SKM-1 treated with dmso at 0.1 percent for 144 hours (cell line): ENCODE measurements at regions not wholly inside any gene's neighbourhood (a gene's known extent, or its start where the extent isn't known, plus 50 kb on each side); places are given as distances from the start of the nearest gene placed in this dataset.

ENCODE experiments used
- DNase-seq: peaks from one replicate; lab custom pipeline; 2025; ENCODE audit not compliant: unreplicated experiment; lab: John Stamatoyannopoulos, UW

DNA sequence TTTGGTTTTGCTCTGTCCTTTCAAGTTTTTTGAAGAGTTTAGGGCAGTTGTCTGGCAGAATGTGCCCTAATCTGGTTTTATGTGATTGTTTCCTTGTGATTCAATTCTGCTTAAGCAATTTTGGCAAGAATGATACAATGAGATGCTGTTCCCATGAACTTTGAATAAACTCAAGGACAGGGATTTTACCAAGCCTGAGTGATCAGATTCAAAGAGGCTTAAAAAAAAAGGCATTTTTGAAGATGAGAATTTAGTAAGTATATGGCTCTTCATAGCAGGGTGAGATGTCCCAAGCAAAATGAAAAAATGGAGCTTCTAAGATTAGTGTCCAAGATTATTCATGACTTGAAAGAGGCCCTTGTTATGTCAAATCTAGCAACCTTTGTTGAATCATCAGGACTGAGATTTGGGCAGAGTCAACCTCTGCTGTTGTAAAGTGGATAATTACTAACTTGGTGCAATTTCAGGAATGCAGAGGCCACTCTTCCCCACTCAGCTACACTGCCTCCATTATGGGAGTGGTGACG is 180.6 kb upstream of the NUDT4 start:
- DNase-seq = no peak

DNA sequence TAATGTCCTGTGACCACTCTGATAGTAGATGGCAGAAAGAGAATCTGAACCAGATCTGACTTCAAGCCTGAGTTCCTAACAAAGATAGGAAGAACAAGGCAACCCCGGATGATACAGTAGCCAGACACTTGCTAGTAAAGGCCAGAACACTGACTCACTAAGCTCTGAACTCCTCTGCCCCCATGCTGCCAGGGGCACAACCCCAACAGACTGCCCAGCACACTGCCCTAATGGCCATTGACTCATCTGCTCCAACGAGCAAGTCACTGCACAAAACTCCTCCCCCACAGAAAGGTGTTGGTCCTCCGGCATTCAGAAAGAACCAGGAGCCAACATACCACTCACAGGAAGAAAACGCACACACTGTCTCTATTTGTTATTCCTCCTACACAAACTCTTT is 179.6 kb upstream of the NUDT4 start:
- DNase-seq = no peak

GRCh38 chr12:93199831-93200236 is 177.9 kb upstream of the NUDT4 start:
- no peak for DNase-seq

DNA sequence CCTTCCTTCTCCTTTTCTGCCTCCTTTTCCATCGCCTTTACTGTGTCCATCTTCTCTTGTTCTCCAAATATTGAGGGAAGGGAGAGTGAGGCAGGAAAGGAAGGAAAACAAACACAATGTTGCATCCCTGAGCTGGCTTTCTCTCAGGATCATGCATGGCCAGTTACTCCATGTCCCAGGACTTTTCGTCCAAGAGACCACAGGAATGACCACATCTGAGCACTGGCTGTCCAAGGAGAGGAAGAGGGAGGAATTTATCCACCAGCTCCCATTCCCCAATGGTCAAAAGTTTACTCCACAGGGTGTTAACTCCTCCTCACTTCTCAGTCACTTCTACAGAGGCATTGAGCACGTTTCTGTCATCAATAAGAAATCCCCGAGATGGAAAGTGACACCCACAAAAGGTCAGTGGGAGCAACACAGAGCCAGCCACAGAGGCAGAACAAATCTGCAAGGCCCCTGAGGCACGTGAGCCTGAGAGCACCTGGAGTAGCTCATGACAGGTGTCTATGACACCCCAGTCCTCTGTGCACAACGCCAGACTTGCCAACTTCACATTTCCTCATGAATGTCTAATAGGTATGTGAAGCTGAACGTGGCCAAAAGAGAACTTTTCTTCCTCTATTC is 177.3 kb upstream of the NUDT4 start:
- DNase-seq = no peak

- DNase-seq = no peak
Observed at GRCh38 chr12:93201990-93202389, 175.7 kb upstream of the NUDT4 start.

DNA sequence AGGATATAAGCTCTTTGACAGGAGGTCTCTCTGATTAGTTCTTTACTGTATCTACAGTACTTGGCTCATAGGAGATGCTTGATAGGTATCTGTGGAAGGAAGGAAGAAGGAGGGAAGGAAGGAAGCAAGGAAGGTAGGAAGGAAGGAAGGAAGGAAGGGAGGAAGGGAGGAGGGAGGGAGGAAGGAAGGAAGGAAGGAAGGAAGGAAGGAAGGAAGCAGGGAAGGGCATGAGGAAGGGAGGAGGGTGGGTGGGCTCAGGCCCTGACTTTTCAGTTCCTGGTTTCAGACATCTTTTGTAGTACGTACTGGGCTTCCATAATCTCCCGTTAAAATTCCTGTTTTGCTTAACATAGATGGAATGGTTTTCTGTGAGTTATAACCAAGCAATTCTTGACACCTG is 175.0 kb upstream of the NUDT4 start:
- DNase-seq = no peak

GRCh38 chr12:93203361-93203760 is 174.4 kb upstream of the NUDT4 start:
- DNase-seq = no peak

- no peak for DNase-seq
Observed at GRCh38 chr12:93204896-93205295, 172.8 kb upstream of the NUDT4 start.

DNA sequence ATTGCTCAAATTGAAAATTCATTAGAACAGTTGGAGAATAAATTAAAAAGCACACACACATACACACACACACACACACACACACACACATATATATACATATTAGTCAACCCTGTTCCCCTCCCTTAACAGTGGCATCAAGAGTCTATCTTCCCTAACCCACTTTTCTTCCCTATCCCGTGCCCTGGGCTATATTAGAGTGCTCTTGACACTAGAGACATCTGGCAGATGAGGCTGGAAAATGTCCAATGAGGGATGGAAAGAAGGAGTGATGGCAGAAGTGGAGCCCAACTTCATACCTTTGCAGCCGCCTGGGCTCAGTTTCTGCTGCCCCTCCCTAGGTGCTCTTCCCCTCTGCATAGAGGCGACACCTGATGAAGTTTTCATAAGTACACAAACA is 172.4 kb upstream of the NUDT4 start:
- no peak for DNase-seq

DNA sequence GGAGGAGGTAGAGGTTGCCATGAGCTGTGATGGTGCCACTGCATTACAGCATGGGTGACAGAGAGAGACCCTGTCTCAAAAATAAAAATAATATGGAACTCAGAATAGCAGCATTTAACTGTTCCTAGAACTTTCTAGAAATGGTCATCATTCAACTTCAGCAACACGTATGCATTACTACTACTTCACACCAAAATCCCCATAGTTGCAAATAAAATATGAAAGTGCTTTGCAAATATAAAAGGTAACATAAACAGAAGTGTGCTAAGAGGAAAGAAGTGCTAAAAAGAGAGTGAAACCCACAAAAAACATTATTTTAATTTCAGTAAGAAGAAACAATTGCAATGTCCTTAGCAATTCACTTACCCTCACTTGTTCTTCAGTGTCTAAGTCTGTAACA is 169.7 kb upstream of the NUDT4 start:
- DNase-seq = no peak

DNA sequence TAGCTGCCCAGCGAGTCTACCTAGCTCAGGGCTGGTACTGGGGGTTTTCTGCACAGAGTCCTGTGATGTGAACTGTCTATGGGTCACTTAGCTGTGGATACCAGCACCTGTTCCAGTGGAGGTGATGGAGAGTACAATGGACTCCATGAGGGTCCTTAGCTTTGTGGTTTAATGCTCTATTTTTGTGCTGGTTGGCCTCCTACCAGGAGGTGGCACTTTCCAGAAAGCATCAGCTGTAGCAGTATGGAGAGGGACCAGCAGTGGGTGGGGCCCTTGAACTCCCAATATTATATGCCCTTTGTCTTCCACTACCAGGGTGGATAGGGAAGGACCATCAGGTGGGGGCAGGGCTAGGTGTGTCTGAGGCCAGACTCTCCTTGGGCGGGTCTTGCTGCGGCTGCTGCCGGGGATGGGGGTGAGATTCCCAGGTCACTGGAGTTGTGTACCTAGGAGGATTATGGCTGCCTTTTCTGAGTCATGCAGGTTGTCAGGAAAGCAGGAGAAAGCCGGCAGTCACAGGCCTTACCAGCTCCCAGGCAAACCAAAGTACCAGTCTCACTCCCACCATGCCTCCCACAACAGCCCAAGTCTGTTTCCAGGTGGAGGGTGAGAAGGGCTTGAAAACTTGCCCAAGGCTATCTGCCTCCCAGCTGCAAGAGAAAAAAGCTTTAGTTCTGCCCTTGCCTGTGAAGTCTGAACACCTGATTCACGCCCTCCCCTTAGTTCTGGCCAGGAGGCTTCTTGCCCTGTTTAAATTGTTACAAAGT is 163.0 kb upstream of the NUDT4 start:
- DNase-seq = no peak

DNA sequence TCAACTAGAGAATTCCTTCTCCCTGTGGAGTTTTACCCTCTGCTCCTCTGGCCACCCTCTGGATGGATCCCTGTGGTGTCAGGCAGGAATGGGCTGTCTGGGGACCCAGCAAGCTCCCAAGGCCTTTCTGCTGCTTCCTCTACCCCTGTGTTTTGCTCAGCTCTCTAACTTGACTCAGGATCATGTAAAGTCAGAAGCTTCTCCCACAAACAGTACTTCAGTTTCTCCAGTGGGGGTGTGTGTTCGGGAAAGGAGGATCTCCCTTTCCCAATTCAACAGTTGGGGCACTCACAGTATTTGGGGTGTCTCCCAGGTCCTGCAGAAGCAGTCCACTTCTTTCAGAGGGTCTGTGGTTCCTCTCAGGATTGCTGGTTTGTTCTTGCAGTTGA is 162.4 kb upstream of the NUDT4 start:
- no peak for DNase-seq

- DNase-seq = no peak
Observed at GRCh38 chr12:93219947-93220346, 157.8 kb upstream of the NUDT4 start.

GRCh38 chr12:93221841-93222240 is 155.9 kb upstream of the NUDT4 start:
- DNase-seq = no peak

DNA sequence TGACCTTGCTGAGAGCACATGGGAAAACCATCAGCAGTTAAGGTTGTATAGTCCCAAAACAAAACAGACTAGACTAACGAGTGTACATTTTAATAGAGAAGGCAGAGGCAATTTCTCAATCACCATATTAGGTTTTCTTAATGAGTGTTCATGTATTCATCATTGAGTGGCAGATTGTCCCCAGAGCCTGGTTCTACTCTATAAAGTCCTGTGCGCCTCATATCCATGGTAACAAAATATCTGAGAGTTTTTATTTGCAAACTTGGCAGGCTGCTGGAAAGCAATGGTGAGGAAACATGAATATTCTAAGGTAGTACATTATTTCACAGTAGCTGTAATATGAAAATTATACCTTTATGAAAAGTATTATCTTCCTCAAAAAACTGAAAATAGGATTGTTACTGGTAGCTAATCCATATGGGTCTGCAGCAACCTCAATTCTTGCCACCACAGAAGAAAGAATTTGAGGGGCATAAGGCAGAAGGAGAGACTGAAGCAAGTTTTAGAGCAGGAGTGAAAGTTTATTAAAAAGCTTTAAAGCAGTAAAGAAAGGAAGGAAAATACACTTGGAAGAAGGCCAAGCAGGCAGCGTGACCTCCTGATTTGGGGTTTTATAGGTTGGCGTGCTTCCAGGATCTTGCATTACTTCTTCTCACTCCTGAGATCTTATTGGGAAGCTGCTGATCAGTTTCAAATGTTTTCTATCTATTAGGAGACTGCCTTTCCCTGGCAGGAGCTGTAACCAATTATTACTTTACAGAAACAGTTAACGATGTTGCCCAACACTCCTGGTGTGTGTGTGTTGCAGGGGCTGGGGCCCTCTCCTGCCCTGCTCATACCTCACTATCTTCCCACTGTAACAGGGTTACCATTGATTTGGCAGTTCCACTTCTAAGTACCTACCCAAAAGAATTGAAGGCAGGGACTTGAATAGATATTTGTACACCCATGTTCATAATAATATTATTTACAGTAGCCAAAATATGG is 154.0 kb upstream of the NUDT4 start:
- DNase-seq = no peak

- DNase-seq = no peak
Observed at GRCh38 chr12:93225094-93225493, 152.6 kb upstream of the NUDT4 start.

- no peak for DNase-seq
Observed at GRCh38 chr12:93226361-93226760, 151.4 kb upstream of the NUDT4 start.

DNA sequence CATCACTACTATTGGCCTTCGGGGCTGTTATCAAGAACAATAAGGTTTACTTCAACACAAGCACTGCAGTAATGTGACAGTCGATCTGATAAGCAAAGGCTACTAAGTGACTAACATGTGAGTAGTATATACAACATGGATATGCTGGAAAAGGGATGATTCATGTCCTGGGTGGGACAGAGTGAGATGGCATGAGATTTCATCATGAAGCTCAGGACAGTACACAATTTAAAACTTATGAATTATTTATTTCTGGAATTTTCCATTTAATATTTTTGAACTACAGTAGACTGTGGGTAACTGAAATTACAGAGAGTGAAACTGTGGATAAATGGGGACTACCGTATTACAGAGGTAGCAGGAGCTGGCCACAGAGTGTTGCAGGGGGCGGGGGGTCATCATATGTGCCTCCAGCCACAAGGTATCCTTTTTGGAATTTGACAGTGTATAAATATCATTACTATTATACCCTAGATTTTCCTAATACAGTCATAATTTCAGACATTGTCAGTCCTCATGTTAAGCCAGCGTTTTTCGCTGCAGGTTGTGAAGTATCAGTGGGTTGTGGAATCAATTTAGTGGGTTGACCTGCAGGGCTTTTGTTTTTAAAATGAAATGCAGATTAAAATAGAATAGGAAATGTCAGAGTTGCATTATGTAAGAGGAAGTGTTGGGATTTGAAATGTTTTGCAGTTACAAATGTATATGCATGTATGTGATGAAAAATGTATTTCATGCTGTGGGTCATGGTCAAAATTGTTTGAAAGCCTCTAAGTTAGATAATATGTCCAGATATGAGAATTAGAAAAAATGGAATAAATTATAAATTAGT is 148.0 kb upstream of the NUDT4 start:
- no peak for DNase-seq

DNA sequence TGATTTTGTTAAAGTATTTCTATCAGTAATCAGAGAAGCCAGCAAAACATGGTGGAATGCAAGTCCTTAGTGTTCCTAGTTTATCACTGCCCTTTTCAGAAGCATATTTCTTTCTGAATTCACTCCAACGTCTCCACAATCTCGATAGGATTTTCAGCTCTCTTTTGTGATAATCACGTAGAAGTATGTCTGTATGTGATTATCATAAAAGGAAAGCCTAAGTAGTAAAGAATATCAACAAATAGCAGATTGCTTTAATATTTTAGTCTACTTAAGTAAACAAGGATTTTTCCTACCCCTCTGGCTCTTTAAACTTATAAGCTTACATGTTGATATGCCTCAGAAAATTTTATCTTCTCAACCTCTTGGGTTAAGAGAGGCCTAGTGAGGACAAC is 147.4 kb upstream of the NUDT4 start:
- DNase-seq = no peak

DNA sequence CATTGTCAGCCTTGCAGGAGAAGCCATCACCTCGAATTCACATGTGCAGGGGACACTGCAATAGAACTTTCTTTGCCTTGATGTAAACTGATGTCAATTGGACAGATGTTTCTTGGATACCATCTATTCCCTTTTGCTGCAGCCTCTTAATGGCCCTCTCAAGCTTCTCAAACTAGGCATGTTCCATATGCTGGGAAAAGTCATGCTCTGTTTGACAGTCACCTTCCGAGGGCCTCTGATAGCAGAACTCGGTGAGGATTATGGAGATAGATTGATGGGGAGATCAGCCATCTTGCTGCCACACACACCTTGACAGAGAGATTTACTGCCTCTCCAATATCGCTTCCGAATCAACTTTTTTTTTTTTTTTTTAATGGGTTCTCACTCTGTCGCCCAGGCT is 145.8 kb upstream of the NUDT4 start:
- DNase-seq = no peak

GRCh38 chr12:93234641-93235040 is 143.1 kb upstream of the NUDT4 start:
- no peak for DNase-seq
